ENCODE measurements at regions not wholly inside any gene's neighbourhood (a gene's known extent, or its start where the extent isn't known, plus 50 kb on each side); places are given as distances from the start of the nearest gene placed in this dataset.

GRCh38 chr4:152236519-152237056 lies 299.3 kb downstream of the FBXW7 start:
- no peak for DNase-seq

DNA sequence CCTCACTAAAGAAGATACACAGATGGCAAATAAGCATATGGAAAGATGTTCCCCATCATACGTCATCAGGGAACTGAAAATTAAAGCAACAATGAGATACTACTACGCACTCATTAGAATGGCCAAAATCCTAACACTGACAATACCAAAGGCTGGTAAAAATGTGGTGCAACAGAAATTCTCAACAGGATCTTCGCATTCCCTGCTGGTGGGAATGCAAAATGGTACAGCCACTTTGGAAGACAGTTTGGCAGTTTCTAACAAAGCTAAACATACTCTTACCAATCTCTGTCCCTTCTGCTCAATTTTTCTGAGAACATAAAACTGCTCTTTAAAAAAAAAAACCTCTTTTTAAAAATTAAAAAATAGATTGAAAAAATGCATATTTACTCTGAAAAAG lies 300.2 kb downstream of the FBXW7 start:
- no peak for DNase-seq

GRCh38 chr4:152234571-152234970 lies 301.3 kb downstream of the FBXW7 start:
- DNase-seq = no peak

GRCh38 chr4:152232271-152232670 lies 303.6 kb downstream of the FBXW7 start:
- no peak for DNase-seq

DNA sequence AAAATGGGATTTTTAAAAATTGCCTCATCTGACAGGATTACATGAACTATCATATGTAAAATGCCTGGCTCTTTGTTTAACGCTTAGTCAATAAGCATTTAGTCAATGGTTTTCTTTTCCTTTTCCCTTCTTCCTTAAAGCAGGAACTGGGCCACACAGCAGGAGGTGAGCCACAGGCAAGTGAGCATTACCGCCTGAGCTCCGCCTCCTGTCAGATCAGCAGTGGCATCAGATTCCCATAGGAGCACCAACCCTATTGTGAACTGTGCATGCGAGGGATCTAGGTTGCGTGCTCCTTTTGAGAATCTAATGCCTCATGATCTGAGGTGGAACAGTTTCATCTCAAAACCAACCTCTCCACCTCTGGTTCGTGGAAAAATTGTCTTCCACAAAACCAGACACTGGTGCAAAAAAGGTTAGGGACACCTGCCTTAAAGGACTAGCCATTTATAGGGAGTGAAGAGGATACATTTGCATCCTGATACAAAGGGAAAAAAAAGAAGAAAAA lies 306.1 kb downstream of the FBXW7 start:
- DNase-seq = no peak

GRCh38 chr4:152225680-152226079 lies 310.2 kb downstream of the FBXW7 start:
- DNase-seq = no peak

DNA sequence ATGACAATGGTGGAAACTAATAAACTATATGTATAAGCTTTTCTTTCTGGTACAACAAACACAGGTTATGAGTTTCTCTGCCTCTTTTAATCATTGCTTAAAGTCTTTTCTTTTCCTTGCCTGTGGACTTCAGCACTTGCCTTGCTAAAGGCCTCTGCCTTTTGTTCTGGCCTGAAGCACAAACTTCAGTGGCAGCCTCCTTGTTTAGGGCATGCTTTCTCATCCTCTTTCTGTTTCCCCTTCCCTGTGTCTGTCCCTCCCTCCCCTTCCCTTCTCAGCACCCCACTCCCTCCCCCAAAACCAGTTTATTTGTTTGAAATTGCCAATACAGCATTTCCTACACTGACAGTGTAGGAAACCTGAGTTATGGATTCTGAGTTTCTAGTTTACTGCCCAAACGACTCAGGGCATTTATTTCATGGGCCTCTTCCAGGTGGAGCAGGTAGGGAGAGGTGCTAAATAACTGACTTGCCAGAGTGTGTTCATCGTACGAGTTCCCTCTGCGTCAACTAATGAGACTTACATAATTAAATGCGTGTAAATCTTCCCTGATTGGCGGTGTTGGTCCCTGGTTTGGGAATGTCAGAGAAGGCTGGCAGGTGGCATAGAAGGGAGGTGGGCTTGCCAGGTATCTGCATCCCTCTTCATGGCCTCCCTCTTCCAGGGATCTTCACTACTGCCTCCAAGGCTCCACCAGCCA lies 311.0 kb downstream of the FBXW7 start:
- DNase-seq = no peak

GRCh38 chr4:152224223-152224622 lies 311.7 kb downstream of the FBXW7 start:
- DNase-seq = no peak

DNA sequence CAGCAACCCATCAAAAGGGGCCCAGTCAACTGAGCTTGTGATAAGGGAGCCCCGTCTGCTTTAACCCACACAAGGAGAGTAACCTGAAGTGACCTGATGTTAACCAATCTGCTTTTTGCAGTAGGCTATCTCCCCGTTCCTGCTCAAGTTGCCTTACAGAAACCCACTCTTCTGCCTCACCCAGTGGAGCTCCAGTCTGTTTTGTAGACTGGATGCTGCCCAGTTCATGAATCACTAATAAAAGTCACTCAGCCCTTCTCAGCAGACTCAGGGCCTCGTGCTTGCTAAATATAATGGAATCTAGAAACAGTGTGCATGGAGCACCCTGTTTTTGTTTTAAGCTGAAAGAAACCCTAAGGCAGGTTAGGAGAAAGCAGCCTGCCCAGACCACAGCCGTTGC lies 312.3 kb downstream of the FBXW7 start:
- no peak for DNase-seq

GRCh38 chr4:152221816-152222516 lies 313.9 kb downstream of the FBXW7 start:
- DNase-seq = no peak

DNA sequence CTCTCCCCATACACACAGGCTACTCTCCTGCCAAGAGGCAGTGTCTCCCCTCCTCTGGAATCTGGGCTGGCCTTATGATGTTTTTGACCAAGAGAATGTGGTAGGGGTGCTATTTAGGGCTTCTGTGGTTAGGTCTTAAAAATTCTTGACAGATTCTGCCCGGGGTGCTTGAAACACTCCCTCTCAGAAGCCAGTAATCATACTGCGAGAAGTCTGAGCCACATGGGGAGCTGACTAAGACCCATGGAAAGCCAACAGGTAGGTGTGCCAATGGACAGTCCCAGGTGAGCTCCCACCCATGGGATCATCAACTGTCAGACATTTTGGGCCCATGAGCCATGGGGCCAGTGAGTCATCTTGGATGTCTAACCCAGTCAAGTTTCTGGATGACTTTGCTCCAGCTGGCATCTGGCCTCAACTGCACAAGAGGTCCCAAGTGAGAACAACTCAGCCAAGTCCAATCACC lies 315.7 kb downstream of the FBXW7 start:
- no peak for DNase-seq

DNA sequence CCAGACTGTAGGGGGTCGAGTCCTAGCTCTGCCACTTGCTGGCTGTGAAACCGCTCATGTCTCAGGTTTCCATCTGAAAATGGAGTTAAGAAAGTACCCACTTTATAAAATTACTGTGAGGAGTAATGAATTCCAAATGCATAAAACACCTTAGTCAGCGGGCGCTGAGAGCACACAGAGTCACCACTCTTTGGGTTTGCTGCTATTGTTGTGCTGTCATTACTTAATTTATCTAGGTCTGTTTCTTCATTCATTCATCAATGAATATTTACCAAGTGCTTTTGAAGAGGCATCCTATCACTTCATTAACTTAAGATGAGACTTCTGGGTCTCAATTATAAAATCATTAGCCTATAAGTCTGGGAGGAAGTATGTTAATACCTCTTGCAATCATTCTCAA lies 317.3 kb downstream of the FBXW7 start:
- DNase-seq = no peak

DNA sequence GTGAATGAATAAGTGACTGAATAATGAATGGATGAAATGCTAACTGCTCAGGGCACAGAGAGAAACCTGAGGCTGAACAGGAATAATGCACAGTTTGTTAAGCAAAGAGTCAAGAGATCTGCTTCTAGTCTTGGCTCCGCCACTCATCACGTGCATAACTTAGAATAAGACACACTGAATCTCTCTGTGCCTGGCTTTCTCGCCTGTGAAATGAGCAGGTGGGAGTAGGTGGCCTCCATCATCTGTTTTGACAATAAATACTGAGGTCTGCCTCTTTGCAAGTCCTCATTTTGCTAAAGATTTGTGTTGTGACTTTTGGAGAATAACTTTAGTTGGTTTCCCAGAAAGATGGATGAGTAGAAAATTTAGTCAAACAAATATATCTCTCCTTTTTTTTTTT lies 318.0 kb downstream of the FBXW7 start:
- DNase-seq = no peak

DNA sequence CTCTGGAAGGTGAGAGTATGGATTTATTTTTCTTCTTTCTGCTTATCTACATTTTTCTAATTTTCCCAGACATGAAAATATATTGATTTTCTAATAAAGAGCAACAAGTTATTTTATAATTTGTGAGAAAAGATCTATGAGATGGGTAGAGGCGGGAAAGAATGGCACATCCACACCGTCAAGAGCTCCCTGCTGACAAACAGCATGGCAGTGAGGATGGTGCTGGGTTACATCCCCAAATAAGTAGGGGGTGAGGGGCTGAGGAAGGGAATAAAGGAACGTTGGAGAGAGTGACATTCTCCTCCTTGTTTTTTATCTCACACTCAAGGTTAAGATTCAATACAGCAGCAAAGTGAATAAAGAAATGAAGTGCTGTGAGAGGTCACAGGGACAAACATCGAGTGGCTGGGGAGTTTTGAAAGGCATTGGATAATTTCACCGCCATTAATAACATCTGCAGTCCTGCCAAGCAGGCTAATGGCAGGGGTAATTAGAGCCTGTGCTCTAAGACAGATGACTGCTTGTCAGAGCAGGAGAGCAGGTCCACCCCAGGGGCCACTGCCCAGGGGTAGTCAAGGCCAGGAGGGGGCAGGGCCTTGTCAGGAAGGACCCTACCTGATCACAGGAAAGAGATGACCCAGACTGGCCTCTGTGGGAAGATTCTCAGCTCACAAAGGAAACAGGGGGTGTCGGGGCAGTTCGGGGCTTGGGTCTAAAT lies 323.8 kb downstream of the FBXW7 start:
- no peak for DNase-seq

GRCh38 chr4:152209772-152210493 lies 326.0 kb downstream of the FBXW7 start:
- no peak for DNase-seq

DNA sequence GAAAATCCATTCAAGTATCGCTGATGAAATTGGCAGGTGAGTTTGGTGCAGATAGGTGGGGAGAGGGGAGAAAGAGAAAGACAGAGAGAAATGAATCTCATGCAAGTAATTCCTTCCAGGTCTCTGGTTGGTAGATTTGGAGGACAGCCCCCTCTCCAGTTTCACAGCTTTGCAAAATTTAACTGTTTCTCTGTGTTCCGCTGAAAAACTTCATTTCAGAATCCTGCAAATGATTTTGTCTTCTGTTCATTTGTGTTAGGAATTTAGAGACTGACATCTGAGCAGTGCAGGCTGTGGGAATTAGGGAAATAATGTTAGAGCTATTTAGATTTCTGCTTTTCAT lies 328.5 kb downstream of the FBXW7 start:
- no peak for DNase-seq

DNA sequence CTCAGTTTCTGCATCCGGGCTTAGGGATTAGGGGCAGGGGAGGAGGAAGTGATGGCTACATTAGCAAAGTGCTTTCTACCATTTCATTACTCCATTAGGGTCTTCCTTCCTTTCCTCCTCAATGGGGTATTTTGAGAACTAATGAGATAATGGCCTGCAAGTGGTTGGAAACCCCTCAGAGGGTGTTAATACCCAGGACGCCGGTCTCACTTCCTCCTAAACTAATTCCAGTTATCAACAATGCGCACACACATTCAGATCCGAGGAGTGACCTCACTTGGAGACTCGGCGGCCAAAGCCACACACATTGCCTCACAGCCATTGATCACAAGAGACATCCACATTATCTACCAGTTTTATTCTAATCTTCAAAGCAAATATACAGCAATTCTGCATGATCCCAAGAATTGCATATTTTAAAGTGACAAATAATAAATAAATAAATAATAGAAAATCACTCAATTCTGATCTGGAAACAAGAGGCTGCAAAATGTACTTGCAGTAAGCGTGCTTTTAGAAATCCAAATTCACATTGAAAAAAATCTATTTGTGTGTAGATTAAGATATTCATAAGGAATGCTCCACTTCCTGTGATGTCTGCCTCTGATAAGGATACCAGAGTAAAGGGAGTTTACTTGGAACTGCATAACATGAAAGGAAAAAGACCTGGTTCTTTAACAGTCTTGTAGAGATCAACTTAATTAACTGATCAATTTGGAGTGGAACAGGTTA lies 329.1 kb downstream of the FBXW7 start:
- DNase-seq = no peak

- no peak for DNase-seq
These were observed 329.7 kb downstream of the FBXW7 start for GRCh38 chr4:152206185-152206584.

- DNase-seq = no peak
These were observed 333.5 kb downstream of the FBXW7 start for GRCh38 chr4:152202415-152202814.

- no peak for DNase-seq
These were observed 335.2 kb downstream of the FBXW7 start for GRCh38 chr4:152200511-152201333.

Measured in muscle of back (tissue), 3 donors.